NCI-H2196 (cell line): ENCODE measurements at regions not wholly inside any gene's neighbourhood (a gene's known extent, or its start where the extent isn't known, plus 50 kb on each side); places are given as distances from the start of the nearest gene placed in this dataset.
A peak's percentile ranks its signal among the peaks of the same experiment; 100 is the strongest.

Source experiments
- DNase-seq: peaks from one replicate; lab custom pipeline; 2025; ENCODE audit not compliant: unreplicated experiment; lab: John Stamatoyannopoulos, UW

DNA sequence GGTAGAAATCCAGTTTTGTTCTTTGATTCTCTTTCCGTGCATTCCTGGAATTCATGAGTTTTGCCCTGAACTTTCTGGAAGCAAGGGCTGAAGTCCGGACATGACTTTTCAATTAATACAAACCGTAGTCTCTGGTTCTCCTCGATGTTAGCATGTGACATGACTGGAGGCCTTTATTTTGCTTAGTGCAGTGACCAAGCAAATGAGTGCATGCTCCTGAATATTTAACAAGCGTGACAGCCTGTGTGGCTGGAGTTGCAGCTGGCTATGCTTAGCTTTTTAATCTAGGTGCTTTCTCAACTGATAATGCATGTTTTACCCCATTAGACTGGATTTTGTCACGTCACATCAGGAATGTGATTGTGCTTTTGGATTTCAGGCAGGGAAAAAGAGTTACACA lies 302.1 kb downstream of the MAP2K6 start:
- no peak for DNase-seq

- DNase-seq, result no peak
These were observed 302.7 kb downstream of the MAP2K6 start for GRCh38 chr17:69717214-69717613.

DNA sequence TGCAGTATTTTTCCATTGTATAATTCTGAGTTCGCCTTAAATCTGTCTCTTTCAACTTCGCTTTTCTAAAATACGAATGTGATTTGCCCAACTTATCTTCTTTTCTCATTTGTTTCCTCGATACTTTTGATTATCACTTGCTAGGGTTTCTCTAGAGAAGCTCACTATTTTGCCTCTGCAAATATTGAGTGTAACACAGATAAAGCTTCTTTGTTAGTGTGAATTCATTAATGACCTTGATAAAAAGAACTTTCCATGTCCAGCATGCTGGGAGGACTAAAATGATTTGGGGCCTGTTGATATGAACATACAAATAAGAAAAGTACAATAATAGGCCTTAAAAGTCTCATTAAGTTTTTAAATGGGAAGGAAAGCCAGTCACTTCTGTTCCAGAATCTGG lies 303.3 kb downstream of the MAP2K6 start:
- DNase-seq, result no peak

- DNase-seq, result no peak
These were observed 305.1 kb downstream of the MAP2K6 start for GRCh38 chr17:69719474-69720048.

GRCh38 chr17:69722518-69722917 lies 308.0 kb downstream of the MAP2K6 start:
- no peak for DNase-seq

- DNase-seq, result no peak
These were observed 308.8 kb downstream of the MAP2K6 start for GRCh38 chr17:69723316-69723715.

DNA sequence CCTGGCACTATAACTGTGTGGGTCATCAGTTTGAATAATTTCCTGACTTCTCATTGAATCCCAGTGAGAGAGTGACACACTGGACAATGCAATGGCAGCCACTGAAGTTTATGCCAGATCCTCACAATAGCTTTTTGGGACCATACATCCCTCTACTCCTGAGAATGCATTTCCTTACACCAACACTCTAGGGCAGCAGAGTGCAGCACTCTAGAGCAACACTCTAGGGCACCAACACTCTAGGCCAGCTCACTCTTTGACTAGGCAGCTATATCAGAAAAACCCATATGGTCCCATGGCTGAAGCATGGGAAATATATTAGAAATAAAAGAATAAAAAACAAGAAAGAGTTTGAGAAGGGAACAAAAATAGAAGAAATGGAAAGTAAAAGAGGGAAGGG lies 309.2 kb downstream of the MAP2K6 start:
- DNase-seq, result no peak

GRCh38 chr17:69724238-69724637 lies 309.7 kb downstream of the MAP2K6 start:
- DNase-seq, result no peak

GRCh38 chr17:69725146-69725545 lies 310.6 kb downstream of the MAP2K6 start:
- no peak for DNase-seq

DNA sequence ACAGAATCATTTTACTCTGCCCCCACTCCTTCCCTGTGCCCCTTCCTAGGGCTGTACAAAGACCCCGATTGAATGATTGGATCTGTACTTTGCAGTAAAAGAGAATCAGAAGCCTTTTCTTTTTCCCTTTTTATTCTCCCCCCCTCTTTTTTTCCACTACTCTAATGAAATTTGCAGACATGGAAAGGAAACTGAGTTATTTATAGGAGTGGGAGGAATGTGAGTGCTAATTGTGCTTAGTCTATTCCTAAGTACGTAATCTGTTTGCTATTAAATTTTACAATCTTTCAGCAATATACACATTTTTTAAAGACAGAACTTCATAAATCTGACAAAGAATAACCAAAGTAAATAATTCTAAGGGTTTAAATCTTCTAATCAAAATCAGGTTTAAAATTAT lies 314.3 kb downstream of the MAP2K6 start:
- DNase-seq, result no peak

DNA sequence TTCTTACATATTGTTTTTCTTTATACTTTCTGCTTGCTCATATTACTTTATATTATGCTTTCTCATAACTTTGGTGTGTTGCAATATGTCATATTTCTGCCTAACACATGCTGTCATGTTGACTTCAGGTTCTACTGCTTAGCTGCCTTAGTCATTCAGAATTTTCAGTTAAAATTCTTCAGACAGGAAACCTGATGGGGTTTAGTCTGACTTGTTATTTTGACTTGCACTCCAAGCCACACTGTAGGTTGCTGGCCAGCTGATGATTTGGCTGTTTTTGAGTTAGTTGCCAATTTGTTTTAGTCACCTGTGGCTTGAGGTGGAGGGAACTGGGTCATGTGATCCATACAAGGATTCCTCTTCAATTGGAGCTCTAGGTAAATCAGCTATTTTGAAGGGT lies 315.4 kb downstream of the MAP2K6 start:
- DNase-seq, result no peak

DNA sequence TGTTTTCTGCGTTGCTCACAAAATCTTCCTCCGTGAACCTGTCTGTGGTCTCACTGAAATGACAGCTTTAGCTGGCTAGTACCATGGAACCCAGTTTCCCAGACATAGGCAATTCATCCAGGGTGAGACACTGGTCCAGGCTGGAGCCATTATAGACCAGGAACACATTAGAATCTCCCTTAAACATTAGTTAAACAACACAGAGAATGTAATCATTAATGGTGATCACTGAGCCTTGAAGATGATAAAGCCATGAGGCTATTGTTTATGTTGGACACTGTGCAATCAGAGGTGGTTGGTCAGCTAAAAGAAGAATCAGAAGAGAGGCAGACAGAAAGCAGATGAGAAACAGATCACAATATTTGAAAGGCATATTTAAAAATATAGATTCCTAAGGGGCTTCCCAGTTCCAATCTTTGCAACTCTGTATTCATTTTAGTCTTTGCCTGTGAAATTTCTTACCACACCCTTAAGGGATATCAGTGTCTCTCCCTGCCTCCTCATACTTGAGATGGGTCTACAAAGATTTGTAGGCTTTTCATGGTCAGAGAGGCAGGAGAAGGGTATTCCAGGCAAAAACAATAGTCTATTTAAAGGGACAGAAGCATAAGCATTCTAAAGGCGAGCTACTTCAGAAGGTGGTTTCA lies 317.9 kb downstream of the MAP2K6 start:
- no peak for DNase-seq

DNA sequence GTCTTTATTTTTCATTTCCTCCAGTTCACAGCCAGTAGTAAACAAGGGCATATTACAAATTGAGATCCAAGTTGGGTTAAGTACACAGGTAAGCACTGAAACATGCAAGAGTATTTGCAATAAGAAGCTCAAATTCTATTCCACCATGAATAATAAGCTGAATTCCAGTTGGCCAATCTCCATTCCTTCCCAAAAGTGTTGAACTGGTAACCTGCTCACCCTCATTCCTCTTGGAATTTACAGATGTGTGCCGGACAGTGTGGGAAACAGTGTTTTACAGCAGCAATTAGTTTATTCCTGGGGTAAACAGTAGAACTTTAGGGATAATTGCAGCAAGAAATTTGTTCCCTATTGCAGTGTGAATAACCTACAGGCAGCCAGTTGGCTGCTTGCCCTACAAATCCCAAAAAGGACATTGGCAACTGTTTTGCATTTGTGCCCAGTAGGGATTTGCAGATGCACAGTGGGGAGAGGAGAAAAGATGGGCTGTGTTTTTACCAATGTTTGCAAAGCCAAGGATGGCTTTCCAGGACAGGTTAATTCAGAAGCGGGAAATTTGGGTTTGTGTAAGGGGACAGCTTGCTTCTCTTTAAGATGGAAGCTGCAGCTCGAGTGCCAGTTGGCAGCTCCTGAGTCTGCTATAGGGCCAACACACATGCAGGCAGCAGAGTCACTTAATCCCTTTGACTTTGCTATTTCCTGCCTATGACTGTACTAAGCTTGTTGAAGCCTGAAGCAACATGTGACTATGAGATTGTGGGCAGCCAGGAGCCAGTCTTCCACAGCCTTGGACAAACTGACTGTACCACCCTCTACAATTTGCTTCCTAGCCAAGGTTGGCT lies 318.9 kb downstream of the MAP2K6 start:
- DNase-seq, result peak; percentile 8

DNA sequence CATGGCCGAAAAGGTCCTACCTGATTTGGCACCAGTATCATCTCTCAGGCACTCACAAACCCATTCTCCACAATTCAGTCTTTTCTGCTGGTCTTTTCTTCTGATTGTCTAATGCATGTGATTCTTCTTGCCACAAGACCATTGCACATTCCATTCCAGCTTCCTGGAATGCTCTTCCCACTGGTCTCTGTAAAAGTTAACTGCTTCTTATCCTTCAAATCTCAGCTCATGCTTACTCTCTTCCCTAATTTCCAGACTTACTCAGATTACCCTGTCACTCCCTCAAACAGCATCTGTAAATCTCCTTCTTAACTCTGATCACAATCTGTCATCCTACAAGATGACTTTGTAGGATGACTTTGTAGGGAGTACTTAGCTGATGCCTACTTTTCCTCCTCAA lies 320.2 kb downstream of the MAP2K6 start:
- no peak for DNase-seq

- no peak for DNase-seq
These were observed 320.8 kb downstream of the MAP2K6 start for GRCh38 chr17:69735285-69735684.

DNA sequence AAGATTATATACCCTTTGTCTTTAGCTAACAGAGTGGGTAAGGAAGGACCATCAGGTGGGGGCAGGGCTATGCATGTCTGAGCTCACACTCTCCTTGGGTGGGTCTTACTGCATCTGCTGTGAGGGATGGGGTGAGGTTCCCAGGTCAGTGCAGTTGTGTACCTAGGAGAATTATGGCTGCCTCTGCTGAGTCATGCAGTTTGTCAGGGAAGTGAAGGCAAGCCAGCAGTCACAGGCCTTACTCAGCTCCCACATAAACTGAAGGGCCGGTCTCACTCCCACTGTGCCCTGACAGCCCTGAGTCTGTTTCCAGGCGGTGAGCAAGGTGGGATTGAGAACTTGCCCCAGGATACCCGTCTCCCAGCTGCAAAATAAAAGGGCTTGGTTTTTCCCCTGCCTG lies 328.6 kb downstream of the MAP2K6 start:
- no peak for DNase-seq

- DNase-seq, result no peak
These were observed 330.1 kb downstream of the MAP2K6 start for GRCh38 chr17:69744512-69745070.

DNA sequence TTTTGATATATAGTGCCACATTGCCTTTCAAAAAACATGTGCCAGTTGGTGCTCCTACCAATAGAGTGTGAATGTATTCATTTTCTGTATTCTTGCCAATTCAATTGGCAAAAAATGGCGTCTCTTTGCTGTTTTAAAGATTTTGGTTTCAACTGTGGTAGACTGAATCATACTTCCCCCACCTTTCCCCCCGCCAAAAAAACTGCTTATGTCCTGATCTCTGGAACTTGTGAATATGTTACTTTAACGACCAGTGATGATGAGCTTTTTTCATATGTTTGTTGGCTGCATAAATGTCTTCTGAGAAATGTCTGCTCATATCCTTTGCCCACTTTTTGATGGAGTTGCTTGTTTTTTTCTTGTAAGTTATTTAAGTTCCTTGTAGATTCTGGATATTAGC lies 325.1 kb upstream of the KCNJ16 start:
- DNase-seq, result no peak

- DNase-seq, result no peak
These were observed 317.2 kb upstream of the KCNJ16 start for GRCh38 chr17:69757688-69758430.

DNA sequence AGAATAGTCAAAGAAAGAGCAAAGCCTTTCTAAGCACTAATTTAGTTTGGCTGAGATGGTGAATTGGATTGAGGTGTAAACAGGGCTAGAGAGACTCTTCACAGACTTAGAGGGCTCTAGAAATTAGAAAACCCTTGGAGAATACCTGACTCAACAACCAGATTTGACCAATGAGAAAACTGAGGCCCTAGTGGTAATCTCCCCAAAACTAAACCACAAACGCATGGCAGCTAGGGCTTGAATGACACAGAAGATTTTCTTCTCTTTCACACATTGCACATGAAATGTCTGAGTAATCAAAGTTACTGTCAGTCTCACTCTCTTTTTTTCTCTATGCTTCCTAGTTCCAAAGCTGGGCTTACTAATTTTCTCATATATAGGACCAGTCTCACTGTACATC lies 314.5 kb upstream of the KCNJ16 start:
- DNase-seq, result no peak

- DNase-seq, result no peak
These were observed 314.0 kb upstream of the KCNJ16 start for GRCh38 chr17:69761011-69761410.
